ENCODE measurements at regions not wholly inside any gene's neighbourhood (a gene's known extent, or its start where the extent isn't known, plus 50 kb on each side); places are given as distances from the start of the nearest gene placed in this dataset.

DNA sequence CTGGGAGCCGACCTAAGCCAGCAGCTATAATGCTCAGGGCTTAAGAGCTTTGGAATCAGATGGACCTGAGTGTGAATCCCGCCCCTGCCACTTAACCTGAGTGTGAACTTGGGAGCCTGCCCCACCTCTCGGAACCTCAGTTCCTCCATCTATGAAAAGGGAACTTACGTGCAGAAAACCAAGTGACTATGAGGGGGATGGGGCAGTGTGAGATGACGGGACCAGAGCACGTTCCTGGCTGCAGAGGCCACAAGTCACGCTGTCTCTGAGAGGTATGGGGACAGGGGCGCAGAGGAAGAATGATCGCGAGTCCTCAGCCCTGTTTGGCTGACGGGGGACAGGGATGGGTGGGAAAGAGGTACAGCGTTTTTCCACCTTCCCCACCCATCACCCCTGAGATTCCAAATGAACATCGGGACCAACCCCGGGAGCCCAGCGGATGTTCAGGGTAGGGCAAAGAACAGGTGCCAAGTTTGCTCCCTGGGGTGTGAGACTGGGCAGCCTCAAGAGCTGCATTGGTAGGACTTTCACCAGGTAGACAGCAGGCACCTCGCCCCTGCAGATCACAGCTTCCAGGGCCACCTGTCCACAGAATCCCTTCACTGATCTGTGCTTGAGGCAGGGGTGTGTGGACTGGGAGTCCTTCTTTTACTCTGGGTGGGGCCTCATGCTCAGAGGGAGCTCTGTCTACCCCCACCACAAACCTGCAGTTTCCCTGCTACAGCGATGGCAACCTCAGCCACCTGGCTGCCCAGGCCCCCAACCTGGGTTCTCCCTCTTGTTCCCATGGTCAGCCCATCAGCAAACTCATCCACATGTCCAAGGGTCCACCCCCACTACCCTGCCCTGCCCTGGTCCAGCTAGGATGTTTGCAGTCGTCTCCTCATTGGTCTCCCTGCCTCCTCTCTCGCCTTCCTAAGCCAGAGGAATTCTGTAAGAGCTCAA is 85.8 kb downstream of the CEBPB start:
- TF ChIP-seq POLR2A (IDR thresholded peaks at IDR 0.05; ENCODE audit: low read depth, low read length): no peak
- TF ChIP-seq TAF1 (IDR thresholded peaks at IDR 0.05; ENCODE audit: low read depth, low read length): no peak
- TF ChIP-seq POLR2AphosphoS5 (IDR thresholded peaks at IDR 0.05; ENCODE audit: low read depth, low read length): no peak
- TF ChIP-seq PAX5 (IDR thresholded peaks at IDR 0.05; ENCODE audit: insufficient read depth, low read length, severe bottlenecking): no peak
